Stimulated activated CD4-positive, alpha-beta T cell treated with anti-CD3 and anti-CD28 coated beads, TNF-alpha, amount 100 ng/mL, for 48 hours (primary cell): ENCODE measurements at regions not wholly inside any gene's neighbourhood (a gene's known extent, or its start where the extent isn't known, plus 50 kb on each side); places are given as distances from the start of the nearest gene placed in this dataset.

Source experiments
- DNase-seq, 3 donors: peaks; one replicate each; pipeline ENCODE4 v3.0.0-alpha.2; 2020; ENCODE audit warnings: low read depth in 3 of 3

DNA sequence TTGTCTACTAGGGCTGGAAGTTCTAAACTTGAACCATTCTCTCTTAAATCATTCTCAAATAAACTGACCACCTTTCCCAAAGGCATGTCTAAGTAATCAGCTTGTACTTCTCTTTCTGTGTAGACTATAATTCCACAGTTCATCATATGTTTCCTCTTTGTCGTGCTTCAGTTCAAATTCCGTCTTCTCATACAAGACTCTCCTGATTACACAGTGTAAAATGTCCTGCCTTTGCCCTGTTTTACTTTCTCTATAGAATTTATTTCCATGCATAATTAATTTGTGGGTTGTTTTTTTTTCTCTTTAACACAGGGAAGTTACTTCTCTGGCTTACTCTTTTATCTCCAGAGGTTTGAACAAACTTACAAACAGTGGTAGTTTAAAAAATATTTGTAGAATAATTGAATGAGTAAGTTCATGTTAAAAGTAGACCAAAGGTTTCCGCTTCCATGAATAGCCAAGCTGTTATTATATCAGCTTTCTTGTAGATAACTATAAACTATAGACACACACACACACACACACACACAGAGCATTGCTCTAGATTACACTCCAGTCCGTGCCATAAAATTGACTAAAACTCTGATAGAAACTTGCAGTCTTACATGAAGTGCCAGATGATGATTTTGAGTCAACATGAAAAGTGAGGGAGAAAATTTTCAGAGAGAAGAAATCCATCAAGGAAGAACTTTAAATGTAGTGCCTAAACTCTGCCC is 119.0 kb downstream of the SUCNR1 start:
- no peak for DNase-seq

DNA sequence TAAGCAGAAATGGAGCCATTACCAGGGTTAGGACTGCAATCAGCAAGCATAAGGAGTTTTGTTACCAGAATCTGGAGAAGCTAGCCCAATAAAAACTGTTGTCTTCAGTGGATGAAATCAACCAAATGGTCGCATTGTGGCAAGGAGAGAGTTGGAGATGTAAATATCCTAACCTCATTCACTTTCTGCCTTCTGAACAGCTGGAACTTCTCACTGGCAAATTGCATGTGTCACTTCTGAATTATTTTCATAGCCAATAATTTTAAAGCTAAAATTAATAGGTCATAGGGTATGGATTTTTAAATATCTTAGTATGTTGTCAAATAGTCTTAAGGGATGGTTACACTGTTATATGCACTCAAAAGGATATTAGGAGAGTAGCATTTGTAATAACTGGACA is 121.6 kb downstream of the SUCNR1 start:
- no peak for DNase-seq

DNA sequence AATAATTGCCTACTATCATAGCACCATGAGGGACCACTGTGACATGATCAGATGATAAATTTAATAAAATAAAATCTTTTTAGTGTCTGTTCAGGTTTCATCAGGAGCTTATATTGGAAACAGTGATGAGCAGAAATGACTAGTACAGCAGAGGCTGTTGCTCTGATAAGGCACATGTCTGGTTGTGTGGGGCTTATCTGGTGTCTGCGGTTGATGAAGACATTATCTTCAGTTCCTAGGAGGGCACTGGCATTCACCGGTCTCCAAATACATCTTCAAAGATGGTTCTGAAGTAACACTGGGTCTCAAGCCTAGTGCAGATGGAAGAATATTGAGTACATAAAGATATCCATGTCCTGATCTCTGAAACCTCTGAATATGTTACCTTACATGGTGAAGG is 125.3 kb downstream of the SUCNR1 start:
- DNase-seq: no peak

DNA sequence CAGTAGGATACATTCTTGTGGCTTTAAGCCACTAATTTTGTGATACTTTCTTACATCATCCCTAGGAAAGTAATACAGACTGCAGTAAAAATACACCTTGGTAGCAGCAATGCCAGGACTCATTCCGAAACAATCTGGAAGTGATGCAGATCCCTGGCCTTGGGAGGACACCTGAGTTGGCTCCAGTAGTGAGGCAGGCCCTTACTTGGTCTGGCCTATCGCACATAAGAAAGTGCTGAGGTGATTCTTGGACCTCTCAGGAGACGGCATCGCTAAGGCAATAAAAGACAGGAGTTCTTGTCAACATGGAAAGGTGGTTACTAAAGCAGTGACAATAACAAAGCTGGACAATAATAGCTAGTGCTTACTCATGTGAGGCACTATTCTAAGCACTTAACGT is 126.5 kb downstream of the SUCNR1 start:
- DNase-seq: no peak

DNA sequence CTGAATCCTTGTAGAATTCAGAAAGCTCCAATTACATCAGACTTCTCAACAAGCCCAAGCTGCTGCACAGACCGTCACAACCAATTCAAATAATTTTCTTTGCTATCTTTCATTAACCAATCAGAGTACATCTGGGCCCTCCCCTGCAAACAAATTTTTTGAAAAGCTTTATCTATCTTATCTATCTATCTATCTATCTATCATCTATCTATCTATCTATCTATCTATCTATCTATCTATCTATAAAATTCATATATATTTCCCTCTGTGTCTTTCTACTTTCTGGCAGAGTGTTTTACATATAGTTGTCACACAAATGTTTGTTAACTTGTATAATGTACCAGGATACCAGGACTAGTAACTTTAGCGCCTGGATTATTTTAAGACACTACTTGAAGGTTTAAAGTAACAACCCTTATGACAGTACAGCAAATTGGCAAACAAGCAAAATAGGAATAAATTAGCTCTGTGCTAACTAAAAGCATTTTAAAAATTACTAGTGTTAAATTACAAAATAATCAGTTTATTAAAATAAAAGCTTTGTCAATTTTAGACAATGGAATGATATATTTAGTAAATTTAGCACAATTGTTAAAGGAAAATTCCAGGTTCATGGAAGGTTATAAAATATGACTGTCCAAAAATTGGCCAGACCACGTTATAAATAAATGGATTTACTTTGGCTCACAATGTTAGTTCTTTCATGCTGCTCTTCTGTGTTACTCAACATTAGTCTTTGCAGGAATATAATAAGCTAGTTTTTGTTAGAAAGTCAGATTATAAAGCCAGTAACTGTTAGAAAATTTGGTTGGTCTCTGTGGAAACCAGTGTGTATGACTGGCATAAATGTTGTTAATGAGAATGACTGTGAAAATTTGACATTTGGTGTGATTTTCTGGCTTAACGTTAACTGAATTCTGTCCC is 138.6 kb downstream of the SUCNR1 start:
- no peak for DNase-seq

DNA sequence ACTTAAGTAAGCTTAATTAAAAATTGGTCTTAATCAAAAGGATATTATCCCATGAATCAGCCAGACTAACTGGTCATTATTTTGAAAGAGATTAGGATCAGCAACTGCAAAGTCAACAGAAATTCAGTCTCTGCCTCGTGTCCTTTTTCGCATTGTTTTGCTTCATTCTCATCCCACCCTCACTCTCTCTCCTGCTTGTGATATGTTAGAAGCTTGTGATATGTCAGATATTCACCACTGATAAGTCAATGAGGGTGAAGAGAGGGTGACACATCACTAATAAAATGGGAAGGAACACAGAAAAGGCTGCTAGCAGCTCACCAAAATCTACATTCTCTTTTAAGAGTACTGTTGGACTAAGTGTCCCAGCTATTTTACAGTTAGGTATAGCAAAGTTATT is 146.1 kb downstream of the SUCNR1 start:
- no peak for DNase-seq

DNA sequence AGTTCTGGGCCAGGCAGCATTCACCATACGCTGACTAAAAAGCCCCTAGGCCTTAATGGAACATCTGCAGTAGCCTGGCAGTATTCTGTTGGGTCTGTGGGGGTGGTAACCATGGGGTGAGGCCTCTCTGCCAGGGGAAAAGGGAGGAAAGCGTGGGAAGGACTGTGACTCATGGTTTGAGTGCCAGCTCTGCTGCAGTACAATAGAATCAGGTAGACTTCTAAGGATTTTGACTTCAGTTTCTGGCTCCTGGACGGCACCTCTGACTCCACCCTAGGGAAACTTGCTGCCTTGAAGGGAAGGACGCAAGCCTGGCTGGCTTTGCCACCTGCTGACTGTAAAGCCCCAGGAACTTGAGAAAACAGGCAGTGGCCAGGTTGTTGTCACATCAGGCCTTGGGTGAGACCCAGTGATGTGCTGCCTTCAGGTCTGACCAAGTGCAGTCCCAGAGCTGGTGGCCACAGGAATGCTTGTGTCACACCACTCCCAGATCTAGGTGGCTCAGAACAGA is 148.6 kb downstream of the SUCNR1 start:
- DNase-seq: peak; percentile 14 to 19 (median 16)

DNA sequence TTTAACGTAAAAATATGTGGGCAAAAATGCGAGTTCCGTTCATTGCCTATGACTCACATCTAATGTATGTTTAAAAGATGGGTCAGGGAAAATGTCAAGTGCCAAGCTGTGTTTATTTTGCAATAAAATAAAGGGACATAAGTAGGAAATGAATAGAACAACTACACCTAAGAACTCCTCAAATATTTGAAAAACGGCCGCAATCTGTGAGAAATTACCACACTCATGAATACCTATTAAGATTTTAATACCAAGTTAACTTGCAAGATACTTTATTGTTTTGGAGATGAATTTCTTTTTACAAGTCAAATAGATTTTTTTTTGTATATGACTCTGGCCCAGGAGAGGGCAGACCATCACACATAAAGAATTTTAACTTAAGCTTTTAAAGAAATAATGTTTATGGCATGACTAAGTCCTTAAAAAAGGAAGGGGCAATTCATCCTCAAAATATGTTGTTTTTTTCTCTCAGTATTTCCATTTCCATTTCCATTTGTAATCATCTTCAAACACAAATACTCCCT is 152.7 kb downstream of the SUCNR1 start:
- no peak for DNase-seq

DNA sequence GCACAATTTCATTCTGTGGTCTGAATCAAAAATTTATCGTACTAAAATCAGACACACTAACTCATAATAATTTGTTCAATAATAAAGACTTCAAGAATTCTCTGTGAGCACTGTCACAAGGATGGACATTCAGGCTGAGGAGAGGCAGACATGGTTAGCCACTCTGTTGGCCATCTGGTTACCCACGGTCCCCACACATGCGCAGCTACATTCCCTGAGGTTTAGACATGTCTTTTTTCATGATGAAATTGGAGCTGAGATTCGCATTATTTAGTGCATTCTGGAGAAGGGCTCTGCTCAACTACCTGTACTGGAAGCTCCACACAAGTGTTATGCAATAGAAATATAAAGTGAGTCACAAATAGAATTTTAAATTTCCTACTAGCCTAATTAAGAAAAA is 156.9 kb downstream of the SUCNR1 start:
- no peak for DNase-seq

DNA sequence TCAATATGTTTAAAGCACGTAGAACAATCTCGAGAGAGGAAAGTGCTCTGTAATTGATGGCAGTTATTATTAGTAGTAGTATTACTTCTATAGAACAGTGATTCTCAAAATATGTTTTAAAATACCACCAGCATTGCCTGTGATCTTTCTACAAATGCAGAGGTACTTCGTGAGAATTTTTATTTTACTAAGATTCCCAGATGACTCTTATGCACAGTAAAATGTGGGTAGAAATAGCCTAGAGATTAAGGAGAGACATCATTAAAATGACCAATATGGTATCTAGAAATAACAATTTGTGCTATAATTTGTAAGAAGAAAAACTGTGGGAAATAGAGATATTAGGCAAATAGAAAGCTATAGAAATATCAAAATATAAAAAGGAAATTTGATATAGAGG is 157.9 kb downstream of the SUCNR1 start:
- DNase-seq: no peak

DNA sequence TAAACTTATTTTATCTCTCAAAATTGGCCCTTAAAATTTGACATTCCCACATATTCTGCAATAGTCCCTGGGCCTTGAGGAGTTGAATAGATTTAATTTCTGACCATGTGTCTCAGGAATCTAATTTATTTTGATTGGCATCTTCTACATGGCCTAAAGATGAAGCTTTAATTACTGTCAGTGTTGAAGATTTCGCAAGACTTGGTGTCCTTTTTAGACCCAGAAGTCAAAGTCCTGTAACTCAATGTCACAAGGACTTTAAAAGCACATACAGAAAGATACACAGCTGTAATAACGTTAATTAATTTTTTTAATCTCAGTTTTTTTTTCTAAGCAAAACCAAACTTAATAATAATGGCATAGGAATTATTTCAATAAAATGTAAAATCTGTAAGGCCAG is 163.9 kb downstream of the SUCNR1 start:
- no peak for DNase-seq

DNA sequence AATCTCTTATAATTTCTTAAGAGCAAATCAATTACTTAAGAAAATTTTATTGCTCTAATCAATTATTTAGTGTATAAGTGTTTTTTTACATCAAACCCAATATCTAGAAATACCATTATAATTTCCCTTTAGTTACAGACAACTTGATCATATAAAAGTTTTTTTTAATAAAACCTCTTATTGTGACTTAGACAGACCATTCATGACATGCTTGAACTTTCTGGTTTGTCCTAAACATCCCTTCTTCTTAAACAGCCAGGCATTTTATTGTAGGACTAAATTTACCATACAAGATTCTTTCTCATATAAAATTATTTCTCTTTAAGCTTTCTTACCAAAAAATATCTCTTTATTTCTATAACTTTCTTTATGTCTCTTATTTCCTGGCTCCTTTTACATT is 164.5 kb downstream of the SUCNR1 start:
- no peak for DNase-seq

DNA sequence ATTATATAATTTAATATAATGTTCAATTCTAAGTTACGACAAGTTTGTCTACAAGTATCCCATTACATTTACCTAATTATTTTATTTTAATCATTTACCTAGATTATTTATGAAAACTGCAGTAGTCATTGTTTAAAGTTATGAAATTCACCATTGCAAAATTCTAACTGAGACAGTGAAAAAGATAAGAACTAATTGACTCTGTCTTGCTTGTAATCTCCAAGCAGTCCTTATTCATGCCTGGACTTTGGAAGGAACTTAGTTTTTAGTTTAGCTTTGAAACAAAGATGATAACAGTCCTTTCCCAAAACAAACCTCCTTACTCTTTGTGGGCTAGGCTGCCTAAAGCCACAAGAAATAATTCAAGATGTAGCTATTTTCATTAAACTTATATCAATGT is 165.0 kb downstream of the SUCNR1 start:
- DNase-seq: no peak

DNA sequence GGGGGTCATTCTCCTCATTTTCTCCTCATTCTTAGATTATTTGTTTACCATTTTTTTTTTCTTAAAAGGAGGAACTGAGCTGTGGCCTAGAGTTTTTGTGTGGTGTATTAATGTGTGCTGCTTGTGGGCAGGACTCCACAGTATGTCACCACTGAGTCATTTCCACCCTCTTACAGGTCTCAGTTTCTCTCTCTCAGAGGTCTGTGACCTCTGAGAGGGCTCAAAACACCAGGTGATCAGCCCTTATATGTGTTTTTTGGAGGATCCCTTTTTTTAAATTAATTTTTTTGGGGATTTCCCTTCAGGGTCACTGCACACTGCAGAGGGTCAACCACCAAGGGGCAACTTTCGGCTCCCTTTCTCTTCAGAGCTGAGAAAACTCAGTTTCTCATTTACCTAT is 166.4 kb downstream of the SUCNR1 start:
- DNase-seq: no peak

DNA sequence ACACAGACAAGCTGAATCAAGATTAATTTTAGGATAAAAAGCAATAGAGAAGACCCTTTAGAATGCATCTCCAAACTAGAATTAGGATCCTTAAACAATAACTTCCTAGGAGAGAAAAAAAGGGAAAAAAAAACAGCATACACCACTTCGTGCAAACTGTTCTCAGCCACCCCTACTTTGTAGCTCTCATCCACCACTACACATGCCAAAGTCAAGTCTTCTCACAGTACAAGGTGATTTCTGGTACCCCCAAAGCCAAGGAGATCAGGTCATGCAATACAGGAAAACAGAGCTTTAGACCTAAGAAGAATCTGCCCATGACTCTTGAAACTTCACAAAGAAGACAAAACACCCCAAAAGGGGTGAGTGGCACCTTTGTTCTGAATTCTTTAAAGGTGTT is 166.9 kb downstream of the SUCNR1 start:
- no peak for DNase-seq

DNA sequence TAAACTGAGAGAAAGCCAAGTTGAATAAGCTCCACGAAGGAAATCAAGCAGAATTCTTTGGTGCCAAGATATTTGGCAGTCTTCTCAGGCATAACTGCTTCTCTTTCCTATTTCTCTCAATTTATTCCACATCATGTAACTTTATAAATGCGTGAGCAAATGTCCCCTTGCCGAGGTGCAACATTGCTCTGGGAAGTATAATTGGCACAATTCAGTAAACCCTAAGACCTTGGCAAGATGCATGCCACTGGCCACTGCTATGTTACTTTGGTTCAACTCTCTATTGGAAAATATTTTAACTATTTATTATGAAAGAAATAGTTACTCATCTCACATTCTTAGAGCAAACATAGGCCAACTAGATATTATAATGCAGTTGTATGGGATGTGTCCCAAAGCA is 170.2 kb downstream of the SUCNR1 start:
- DNase-seq: no peak

DNA sequence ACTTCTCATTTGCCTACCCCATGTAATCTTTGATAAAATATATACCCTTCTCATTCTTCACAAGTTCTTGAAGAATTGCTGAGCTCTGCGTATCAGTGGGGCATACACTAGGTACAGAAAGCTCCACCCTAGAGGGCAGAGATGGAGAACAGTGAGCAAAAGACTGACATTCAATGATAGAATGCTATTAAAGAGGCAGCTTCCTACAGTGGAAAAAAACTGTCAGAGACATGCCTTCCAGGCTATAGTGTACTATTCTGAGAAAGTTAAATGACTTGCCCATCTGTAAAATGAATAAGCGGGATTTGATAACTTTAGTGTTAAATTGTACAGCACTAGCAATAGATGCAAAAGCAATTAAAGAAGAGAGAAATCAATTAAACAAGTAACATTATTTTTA is 172.8 kb downstream of the SUCNR1 start:
- DNase-seq: no peak

DNA sequence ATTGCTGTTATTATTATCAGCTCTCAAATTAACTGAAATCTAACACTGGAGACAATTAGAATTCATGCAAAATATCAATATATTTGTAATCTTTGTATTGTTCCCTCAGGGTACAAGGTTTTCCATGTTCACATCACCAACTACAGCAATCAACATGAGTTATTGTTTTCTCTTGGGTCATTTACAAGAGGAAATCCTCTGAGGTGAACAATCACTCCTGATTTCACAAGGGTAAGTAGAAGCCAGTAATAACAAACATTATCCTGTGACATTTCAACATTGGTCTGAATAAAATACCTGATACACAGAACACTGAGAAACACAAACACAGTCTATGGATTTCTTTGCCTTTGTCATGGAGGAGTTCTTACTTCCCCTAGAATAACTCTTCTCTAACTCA is 174.0 kb downstream of the SUCNR1 start:
- DNase-seq: no peak

DNA sequence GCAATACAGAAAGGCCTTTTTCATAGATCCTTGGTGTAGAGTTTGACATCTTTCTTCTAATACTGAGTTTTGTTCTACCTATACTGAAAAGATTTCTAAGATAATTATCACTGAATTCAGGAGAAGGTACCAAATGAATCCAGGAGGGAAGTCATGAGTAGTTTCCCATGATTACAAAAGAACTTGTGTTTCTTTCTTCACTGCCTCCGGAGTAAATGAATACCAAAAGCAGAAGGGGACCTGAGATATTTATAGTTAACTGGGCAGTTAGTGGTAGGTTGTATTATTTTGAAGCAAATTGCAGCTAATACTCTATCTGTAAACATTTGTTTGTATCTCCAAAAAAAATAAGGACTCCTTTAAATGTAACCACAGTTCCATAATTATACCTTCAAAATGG is 175.4 kb downstream of the SUCNR1 start:
- no peak for DNase-seq

DNA sequence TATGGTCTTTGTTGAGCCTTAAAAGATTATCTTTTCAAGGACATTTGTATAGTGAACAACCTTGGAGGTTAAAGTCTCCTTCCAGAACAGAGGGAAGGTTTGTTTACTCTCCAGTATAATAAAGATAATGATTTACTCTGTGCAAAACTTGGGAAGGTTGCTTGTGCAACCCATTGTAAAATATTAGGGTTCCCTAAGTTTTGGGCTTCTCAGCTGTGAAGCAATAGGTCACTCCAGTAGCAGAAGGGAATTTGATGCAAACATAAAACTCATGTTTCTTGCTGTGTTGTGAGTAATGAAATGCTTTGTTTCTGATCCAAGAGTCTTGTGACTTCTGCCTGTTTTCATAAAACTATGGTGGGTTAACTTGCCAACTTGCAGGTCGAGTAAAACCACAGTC is 177.5 kb downstream of the SUCNR1 start:
- DNase-seq: no peak

DNA sequence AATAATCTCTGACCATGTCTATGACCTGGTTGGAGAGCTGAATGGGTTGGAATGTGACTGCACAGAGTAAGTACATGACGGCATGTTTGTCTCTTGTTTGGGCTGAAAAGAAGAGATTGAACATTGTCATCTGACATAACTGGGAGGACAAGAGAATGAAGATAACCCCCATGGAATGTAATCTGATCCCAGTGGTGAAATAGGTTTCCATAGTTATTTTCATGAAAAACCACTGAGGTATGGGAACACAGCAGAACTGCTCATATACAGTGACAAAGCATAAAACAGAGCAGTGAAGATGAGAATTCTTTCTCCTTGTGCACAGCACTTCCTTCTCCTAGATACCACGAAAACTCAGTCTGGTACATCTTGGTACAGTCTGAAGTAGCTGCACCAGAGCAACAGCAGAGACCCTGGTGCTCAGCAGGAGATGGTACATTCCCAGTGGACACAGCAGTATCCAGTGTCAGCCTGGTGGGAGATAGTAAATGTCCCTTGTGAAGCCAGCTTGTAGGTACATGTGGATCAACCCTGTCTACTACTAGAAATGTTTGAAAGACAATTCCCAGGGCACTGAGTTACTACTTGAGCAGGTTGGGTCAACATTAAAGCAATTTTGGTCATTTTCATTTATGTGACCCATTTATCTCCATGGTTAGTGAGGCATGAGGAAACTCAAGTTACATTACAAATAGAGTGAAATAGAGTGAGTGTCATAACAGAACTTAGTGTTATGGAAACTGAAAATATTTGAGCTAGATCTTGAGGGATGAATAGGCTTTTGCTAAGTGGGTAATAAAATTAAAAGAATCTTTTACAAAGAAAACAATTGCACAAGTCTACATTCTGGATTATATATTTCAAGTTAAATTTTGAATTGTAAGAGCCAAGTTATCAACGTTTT is 178.3 kb downstream of the SUCNR1 start:
- DNase-seq: no peak

DNA sequence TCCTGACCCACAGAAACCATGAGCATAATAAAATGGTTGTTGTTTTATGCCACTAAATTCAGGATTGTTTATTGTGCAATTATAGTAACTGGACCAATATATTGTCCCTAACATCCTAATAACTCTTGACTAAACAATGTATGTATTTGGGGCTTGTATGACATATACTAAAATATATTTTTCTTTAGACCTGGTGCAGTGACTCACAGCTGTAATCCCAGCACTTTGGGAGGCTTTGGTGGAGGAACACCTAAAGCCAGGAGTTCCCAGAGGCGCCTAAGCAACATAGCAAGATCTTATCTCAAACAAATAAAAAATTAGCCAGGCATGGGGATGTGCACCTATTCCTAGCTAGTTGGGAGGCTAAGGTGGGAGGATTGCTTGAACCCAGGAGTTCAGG is 180.4 kb downstream of the SUCNR1 start:
- no peak for DNase-seq
